ENCODE measurements at regions not wholly inside any gene's neighbourhood (a gene's known extent, or its start where the extent isn't known, plus 50 kb on each side); places are given as distances from the start of the nearest gene placed in this dataset.

DNA sequence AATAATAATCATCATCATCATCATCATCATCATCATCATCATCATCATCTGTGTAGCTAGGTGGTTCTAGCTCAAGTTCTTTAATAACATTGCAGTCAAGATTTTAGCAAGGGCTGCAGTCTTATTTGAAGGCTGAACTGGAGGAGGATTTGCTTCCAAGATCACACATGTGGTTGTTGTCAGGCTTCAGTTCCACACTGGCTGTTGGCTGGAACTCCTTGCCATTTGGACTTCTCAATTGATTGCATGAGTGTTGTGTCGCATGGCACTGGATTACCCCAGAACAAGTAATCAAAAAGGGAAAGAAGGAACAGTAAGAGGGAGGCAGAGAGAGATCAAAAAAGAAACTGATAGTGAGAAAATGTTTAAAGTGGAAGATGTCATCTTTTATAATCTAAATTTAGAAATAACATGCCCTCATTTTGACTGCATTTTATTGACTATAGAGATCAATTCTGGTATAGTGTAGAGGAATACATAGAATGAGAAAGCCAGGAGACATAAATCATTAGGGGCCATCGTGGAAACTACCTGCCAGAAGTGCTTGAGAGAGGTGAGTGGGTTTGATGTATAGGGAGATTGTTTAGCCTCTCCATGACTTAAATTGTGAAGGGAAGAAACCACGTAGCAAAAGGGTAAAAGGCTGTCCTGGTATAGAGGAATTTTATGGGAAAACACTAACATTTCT, 346.6 kb upstream of the RBMS3 start:
- TF ChIP-seq, protein P1, sequence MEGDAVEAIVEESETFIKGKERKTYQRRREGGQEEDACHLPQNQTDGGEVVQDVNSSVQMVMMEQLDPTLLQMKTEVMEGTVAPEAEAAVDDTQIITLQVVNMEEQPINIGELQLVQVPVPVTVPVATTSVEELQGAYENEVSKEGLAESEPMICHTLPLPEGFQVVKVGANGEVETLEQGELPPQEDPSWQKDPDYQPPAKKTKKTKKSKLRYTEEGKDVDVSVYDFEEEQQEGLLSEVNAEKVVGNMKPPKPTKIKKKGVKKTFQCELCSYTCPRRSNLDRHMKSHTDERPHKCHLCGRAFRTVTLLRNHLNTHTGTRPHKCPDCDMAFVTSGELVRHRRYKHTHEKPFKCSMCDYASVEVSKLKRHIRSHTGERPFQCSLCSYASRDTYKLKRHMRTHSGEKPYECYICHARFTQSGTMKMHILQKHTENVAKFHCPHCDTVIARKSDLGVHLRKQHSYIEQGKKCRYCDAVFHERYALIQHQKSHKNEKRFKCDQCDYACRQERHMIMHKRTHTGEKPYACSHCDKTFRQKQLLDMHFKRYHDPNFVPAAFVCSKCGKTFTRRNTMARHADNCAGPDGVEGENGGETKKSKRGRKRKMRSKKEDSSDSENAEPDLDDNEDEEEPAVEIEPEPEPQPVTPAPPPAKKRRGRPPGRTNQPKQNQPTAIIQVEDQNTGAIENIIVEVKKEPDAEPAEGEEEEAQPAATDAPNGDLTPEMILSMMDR (IDR thresholded peaks at IDR 0.05; ENCODE audit: low read depth, low read length), result no peak
- TF ChIP-seq, protein P2, sequence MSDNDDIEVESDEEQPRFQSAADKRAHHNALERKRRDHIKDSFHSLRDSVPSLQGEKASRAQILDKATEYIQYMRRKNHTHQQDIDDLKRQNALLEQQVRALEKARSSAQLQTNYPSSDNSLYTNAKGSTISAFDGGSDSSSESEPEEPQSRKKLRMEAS (IDR thresholded peaks at IDR 0.05; ENCODE audit: low read depth, low read length), result no peak
